H1 (cell line): ENCODE measurements at regions not wholly inside any gene's neighbourhood (a gene's known extent, or its start where the extent isn't known, plus 50 kb on each side); places are given as distances from the start of the nearest gene placed in this dataset.

Experiments used
- CTCF ChIA-PET: fragments of 300-600 bp; sonication (Branson Sonifier 250); formaldehyde crosslinking; loops from one replicate; lab custom pipeline; 2021; ENCODE audit not compliant: partially characterized antibody; lab: Charles Lee
- POLR2A ChIA-PET: fragments of 300-600 bp; sonication (Branson Sonifier 250); formaldehyde crosslinking; loops from one replicate; lab custom pipeline; 2021; ENCODE audit warnings: inconsistent platforms; ENCODE audit not compliant: partially characterized antibody; lab: Charles Lee
- DNase-seq, 2 experiments: peaks; one replicate each; pipeline versions ENCODE4 v3.0.0 to v3.0.0-alpha.2; 2010 to 2022; ENCODE audit warnings: low spot score in 2 of 2, low read depth in 1 of 2, mixed read lengths in 1 of 2
- FAIRE-seq: peaks from 2 replicates; lab custom pipeline; 2011; peaks lifted over from hg19 to GRCh38; lab: Jason Lieb, UNC
- H2AFZ ChIP-seq: 2 replicates; pipeline ENCODE4 v1.8.1; 2012; ENCODE audit warnings: low read length, inconsistent platforms
- H2AK5ac ChIP-seq: 2 replicates; pipeline ENCODE4 v1.6.1; 2013; ENCODE audit warnings: low read depth, low read length
- H2BK120ac ChIP-seq: replicated peaks from 2 replicates; pipeline ENCODE3; 2013; ENCODE audit warnings: low read depth, low read length, inconsistent platforms
- H2BK12ac ChIP-seq: 2 replicates; pipeline ENCODE4 v1.6.1; 2013; ENCODE audit warnings: low read depth, low read length
- H2BK15ac ChIP-seq: 2 replicates; pipeline ENCODE4 v1.6.1; 2013; ENCODE audit warnings: low read length
- H2BK20ac ChIP-seq: 2 replicates; pipeline ENCODE4 v1.6.1; 2013; ENCODE audit warnings: low read length
- H2BK5ac ChIP-seq: 2 replicates; pipeline ENCODE4 v1.6.1; 2013; ENCODE audit warnings: low read depth, low read length
- H3K14ac ChIP-seq: 2 replicates; pipeline ENCODE4 v1.6.1; 2013; ENCODE audit warnings: inconsistent platforms; ENCODE audit not compliant: insufficient read length
- H3K18ac ChIP-seq: 2 replicates; pipeline ENCODE4 v1.6.1; 2013; ENCODE audit warnings: low read length; ENCODE audit errors: extremely low read depth
- H3K23ac ChIP-seq: 2 replicates; pipeline ENCODE4 v1.6.1; 2013; ENCODE audit warnings: inconsistent platforms; ENCODE audit not compliant: insufficient read length
- H3K23me2 ChIP-seq: 2 replicates; pipeline ENCODE4 v1.6.1; 2013; ENCODE audit warnings: low read depth, low read length
- H3K27ac ChIP-seq: 2 replicates; pipeline ENCODE4 v1.6.1; 2011; ENCODE audit warnings: low read depth, low read length, inconsistent platforms
- H3K27me3 ChIP-seq, 4 experiments: replicated peaks in 1 of 4; 1 replicate in 1 of 4; 2 replicates in 3 of 4; pipeline versions ENCODE4 v1.6.1 to v1.8.1; 2011 to 2013; ENCODE audit warnings: low read length in 3 of 4, mild to moderate bottlenecking in 3 of 4, inconsistent platforms in 2 of 4, mixed read lengths in 2 of 4, moderate library complexity in 1 of 4; ENCODE audit not compliant: control insufficient read depth in 3 of 4, insufficient read depth in 3 of 4; ENCODE audit errors: extremely low read depth in 1 of 4
- H3K36me3 ChIP-seq, 4 experiments: 2 replicates each; pipeline versions ENCODE4 v1.6.1 to v1.8.1; 2011 to 2013; ENCODE audit warnings: mild to moderate bottlenecking in 4 of 4, low read length in 3 of 4, moderate library complexity in 2 of 4, control low read depth in 1 of 4, inconsistent platforms in 1 of 4; ENCODE audit not compliant: insufficient read depth in 4 of 4, control insufficient read depth in 2 of 4
- H3K4ac ChIP-seq: replicated peaks from 2 replicates; pipeline ENCODE3; 2013; ENCODE audit warnings: low read length, low read depth, mixed read lengths, inconsistent platforms; ENCODE audit not compliant: insufficient read length
- H3K4me1 ChIP-seq, 4 experiments: replicated peaks in 1 of 4; 1 replicate in 1 of 4; 2 replicates in 3 of 4; pipeline versions ENCODE4 v1.6.1 to v1.8.1; 2011 to 2013; ENCODE audit warnings: low read length in 3 of 4, inconsistent platforms in 2 of 4, mixed read lengths in 1 of 4; ENCODE audit not compliant: insufficient read depth in 4 of 4, control insufficient read depth in 3 of 4
- H3K4me2 ChIP-seq, 2 experiments: 2 replicates each; pipeline versions ENCODE4 v1.6.1 to v1.8.1; 2011 to 2013; ENCODE audit warnings: low read depth in 2 of 2, low read length in 2 of 2, control low read depth in 1 of 2, inconsistent platforms in 1 of 2, mild to moderate bottlenecking in 1 of 2; ENCODE audit not compliant: insufficient read depth in 1 of 2
- H3K4me3 ChIP-seq, 4 experiments: fragments of 200-600, 300-600 bp in 1 of 4; sonication (generic), shearing (Covaris generic), sonication (Bioruptor Twin) in 1 of 4; 2 replicates each; pipeline versions ENCODE4 v1.5.1 to v1.8.1; 2011 to 2016; ENCODE audit warnings: low read length in 4 of 4, low read depth in 3 of 4, control low read depth in 2 of 4, inconsistent platforms in 2 of 4, mild to moderate bottlenecking in 2 of 4, mixed read lengths in 1 of 4, moderate library complexity in 1 of 4; ENCODE audit not compliant: insufficient read depth in 2 of 4; ENCODE audit errors: extremely low read depth in 1 of 4
- H3K56ac ChIP-seq: replicated peaks from 2 replicates; pipeline ENCODE3; 2013; ENCODE audit warnings: low read depth, mild to moderate bottlenecking, mixed read lengths, low read length, inconsistent platforms; ENCODE audit not compliant: insufficient read length
- H3K79me1 ChIP-seq: 2 replicates; pipeline ENCODE4 v1.6.1; 2013; ENCODE audit warnings: low read depth, low read length, control low read depth
- H3K79me2 ChIP-seq, 2 experiments: 2 replicates each; pipeline versions ENCODE4 v1.6.1 to v1.8.1; 2012 to 2013; ENCODE audit warnings: low read length in 2 of 2, mild to moderate bottlenecking in 2 of 2, inconsistent platforms in 1 of 2; ENCODE audit not compliant: insufficient read depth in 2 of 2, control insufficient read depth in 1 of 2
- H3K9ac ChIP-seq, 4 experiments: replicated peaks in 1 of 4; 1 replicate in 1 of 4; 2 replicates in 3 of 4; pipeline versions ENCODE4 v1.6.1 to v1.8.1; 2011 to 2013; ENCODE audit warnings: low read depth in 3 of 4, low read length in 3 of 4, control low read depth in 2 of 4, mild to moderate bottlenecking in 2 of 4, moderate library complexity in 2 of 4, inconsistent platforms in 1 of 4; ENCODE audit errors: extremely low read depth in 1 of 4
- H3K9me3 ChIP-seq, 2 experiments: 2 replicates each; pipeline versions ENCODE4 v1.6.1 to v1.8.1; 2012 to 2013; ENCODE audit warnings: mild to moderate bottlenecking in 2 of 2, moderate library complexity in 2 of 2, control low read depth in 1 of 2, inconsistent platforms in 1 of 2, low read depth in 1 of 2, low read length in 1 of 2, mixed read lengths in 1 of 2; ENCODE audit not compliant: insufficient read depth in 2 of 2
- H4K20me1 ChIP-seq, 2 experiments: replicated peaks in 1 of 2; 2 replicates each; pipeline versions ENCODE3 to v1.8.1; 2011 to 2013; ENCODE audit warnings: inconsistent platforms in 2 of 2, low read length in 2 of 2, mild to moderate bottlenecking in 1 of 2; ENCODE audit not compliant: insufficient read depth in 2 of 2, control insufficient read depth in 1 of 2
- H4K5ac ChIP-seq: 2 replicates; pipeline ENCODE4 v1.6.1; 2013; ENCODE audit warnings: low read length, low read depth, mixed read lengths, inconsistent platforms; ENCODE audit not compliant: insufficient read length
- H4K8ac ChIP-seq: 2 replicates; pipeline ENCODE4 v1.8.0; 2013; ENCODE audit warnings: mild to moderate bottlenecking, moderate library complexity, low read length, inconsistent platforms; ENCODE audit not compliant: insufficient read depth; ENCODE audit errors: extremely low read depth
- H4K91ac ChIP-seq: replicated peaks from 2 replicates; pipeline ENCODE3; 2013; ENCODE audit warnings: low read length, mixed read lengths, inconsistent platforms; ENCODE audit not compliant: insufficient read length
- ATF3 ChIP-seq: IDR thresholded peaks from 2 replicates; pipeline ENCODE4 v1.6.1; 2011; ENCODE audit warnings: low read depth, mild to moderate bottlenecking, low read length; ENCODE audit not compliant: insufficient read depth
- CHD1 ChIP-seq: IDR thresholded peaks from 2 replicates; pipeline ENCODE4 v1.6.1; 2012; ENCODE audit warnings: low read depth, low read length, improper control_type of control experiment
- GTF2F1 ChIP-seq: IDR thresholded peaks from 2 replicates; pipeline ENCODE4 v1.6.1; 2012; ENCODE audit warnings: low read depth, low read length, improper control_type of control experiment, borderline replicate concordance
- POU5F1 ChIP-seq: IDR thresholded peaks from 2 replicates; pipeline ENCODE4 v1.6.1; 2011; ENCODE audit warnings: low read depth, mild to moderate bottlenecking, low read length, moderate library complexity
- RNF2 ChIP-seq: fragments of 200-900, 300-1000 bp; sonication (generic); IDR thresholded peaks from 2 replicates; pipeline ENCODE4 v1.7.1; 2016; ENCODE audit warnings: borderline replicate concordance, low read depth, mild to moderate bottlenecking, antibody characterized with exemption, low read length; ENCODE audit not compliant: poor library complexity, severe bottlenecking; ENCODE audit errors: missing control alignments
- SIX5 ChIP-seq: IDR thresholded peaks from 2 replicates; pipeline ENCODE4 v1.6.1; 2011; ENCODE audit warnings: mild to moderate bottlenecking, low read depth, low read length
- SRF ChIP-seq: IDR thresholded peaks from 2 replicates; pipeline ENCODE4 v1.6.1; 2011; ENCODE audit warnings: mild to moderate bottlenecking, low read depth, low read length, moderate library complexity
- WGBS, 2 experiments: shearing (Covaris generic) in 1 of 2; methylation state at CpG; one replicate each; pipeline versions ENCODE4 v1.1.6 to v1.1.7; 2013 to 2015; ENCODE audit warnings: low lambda C conversion rate in 2 of 2, mixed read lengths in 2 of 2, inconsistent platforms in 1 of 2, low coverage in 1 of 2, missing lambda C conversion rate in 1 of 2; ENCODE audit not compliant: insufficient replicate concordance in 2 of 2, insufficient coverage in 1 of 2, insufficient read length in 1 of 2; ENCODE audit errors: extremely low coverage in 1 of 2, missing lambda C conversion rate in 1 of 2; 5-methylcytosine and 5-hydroxymethylcytosine counted together

GRCh38 chr18:22643731-22644130, 226.0 kb upstream of the CTAGE1 start:
- no peak for FAIRE-seq
- no peaks in the 10 kb centered on the region for H3K36me3 ChIP-seq
- H3K4me1 ChIP-seq: no peaks in the 10 kb centered on the region
- H4K91ac ChIP-seq: no peak overlapping the region
- ChIA-PET POLR2A (no interaction called here), CTCF (no interaction called here)
- H2BK5ac ChIP-seq: no peak overlapping the region
- no peaks in the 10 kb centered on the region for H3K79me2 ChIP-seq
- no peak overlapping the region for H2BK120ac ChIP-seq
- no peak overlapping the region for H2BK12ac ChIP-seq
- no peak overlapping the region for H3K4me2 ChIP-seq
- no peaks in the 10 kb centered on the region for H3K9me3 ChIP-seq
- no peak overlapping the region for H4K8ac ChIP-seq
- no peaks in the 10 kb centered on the region for H3K27me3 ChIP-seq
- no peak overlapping the region for H3K18ac ChIP-seq
- H3K4ac ChIP-seq: no peak overlapping the region
- H2AFZ ChIP-seq: no peak overlapping the region
- H3K9ac ChIP-seq: no peak overlapping the region
- H4K20me1 ChIP-seq: no peaks in the 10 kb centered on the region
- 88% methylated on average over 2 of the region's 2 CpGs; no CpG with 5 or more reads in 1 of the 2 experiments for WGBS, 2 experiments
- H2BK15ac ChIP-seq: no peak overlapping the region
- H2AK5ac ChIP-seq: no peak overlapping the region
- H3K23me2 ChIP-seq: no peaks in the 10 kb centered on the region
- H4K5ac ChIP-seq: no peak overlapping the region
- no peak overlapping the region for H3K56ac ChIP-seq
- no peaks in the 10 kb centered on the region for H3K79me1 ChIP-seq
- no peak overlapping the region for H3K23ac ChIP-seq
- H3K4me3 ChIP-seq: no peak overlapping the region
- no peak for TF ChIP-seq CHD1
- TF ChIP-seq POU5F1: no peak
- TF ChIP-seq GTF2F1: no peak
- no peak for TF ChIP-seq RNF2
- no peak for TF ChIP-seq ATF3
- no peak for TF ChIP-seq SIX5
- no peak for TF ChIP-seq SRF
- no peak overlapping the region for H2BK20ac ChIP-seq
- DNase-seq: no peak
- H3K14ac ChIP-seq: no peak overlapping the region
- H3K27ac ChIP-seq: no peak overlapping the region
